ENCODE measurements at regions not wholly inside any gene's neighbourhood (a gene's known extent, or its start where the extent isn't known, plus 50 kb on each side); places are given as distances from the start of the nearest gene placed in this dataset.

GRCh38 chr3:88535563-88535962, 385.8 kb downstream of the C3orf38 start:
- no peak for DNase-seq (ENCODE audit: low read depth in 3 of 3, low spot score in 2 of 3)

DNA sequence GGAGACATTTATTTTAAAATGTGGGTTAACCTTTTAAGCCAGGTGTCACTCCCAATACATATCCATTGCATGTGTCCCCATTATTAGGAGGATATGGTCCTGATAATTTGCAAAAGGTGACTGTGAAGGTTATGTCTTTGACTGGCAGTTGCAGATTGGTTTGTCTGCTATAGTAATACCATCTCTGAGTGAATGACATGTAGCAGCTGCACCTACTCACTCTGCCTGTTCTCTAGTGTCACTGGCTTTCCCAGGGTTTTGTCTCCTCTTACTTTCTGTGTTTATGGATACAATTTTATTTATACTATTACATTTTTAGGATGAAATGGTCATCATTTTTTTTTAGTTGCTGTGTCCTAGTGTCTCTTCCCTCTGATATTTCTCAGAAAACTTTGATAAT, 393.2 kb downstream of the C3orf38 start:
- DNase-seq (ENCODE audit: low read depth in 3 of 3, low spot score in 2 of 3) = no peak

GRCh38 chr3:88572450-88572849, 422.7 kb downstream of the C3orf38 start:
- no peak for DNase-seq (ENCODE audit: low read depth in 3 of 3, low spot score in 2 of 3)

DNA sequence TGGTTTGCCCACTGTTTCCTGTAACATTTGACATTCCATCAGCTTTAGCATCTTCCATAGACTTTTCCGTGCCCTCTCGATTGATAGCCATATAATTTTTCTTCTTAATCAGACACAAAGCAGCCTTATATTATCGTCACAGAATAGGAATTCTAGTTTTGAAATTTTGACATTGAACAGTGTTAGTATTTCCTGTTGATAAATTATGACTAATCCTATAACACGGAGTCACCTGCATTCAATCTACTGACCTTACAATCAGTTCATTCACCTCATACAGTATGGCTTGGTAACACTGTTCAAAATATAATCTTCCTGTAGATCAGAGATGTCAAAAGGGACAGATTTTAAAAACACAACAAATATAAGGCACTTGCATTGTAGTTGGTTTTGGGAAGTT, 423.7 kb downstream of the C3orf38 start:
- no peak for DNase-seq (ENCODE audit: low read depth in 3 of 3, low spot score in 2 of 3)

DNA sequence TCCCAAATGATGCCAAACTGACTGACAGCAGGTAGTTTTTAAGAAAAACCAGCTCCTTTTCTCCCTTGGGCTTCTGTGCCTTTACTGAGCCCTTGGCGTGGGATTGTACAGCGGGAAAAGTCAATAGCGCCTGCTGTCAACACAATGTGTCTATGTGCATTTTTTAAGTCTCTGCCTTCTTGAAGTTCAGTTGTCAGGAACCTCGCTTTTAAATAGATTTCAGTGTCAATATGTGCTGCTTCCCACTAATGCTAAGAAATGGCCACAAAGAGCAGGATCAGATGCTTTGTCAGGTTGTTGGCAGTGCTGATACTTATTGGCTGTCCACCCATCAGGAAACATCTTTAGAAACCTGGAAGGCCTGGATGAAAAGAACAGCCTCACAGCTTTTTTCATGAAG, 424.4 kb downstream of the C3orf38 start:
- DNase-seq (ENCODE audit: low read depth in 3 of 3, low spot score in 2 of 3) = no peak

- DNase-seq (ENCODE audit: low read depth in 3 of 3, low spot score in 2 of 3) = no peak
Measured at GRCh38 chr3:88584451-88584850, 434.7 kb downstream of the C3orf38 start.

DNA sequence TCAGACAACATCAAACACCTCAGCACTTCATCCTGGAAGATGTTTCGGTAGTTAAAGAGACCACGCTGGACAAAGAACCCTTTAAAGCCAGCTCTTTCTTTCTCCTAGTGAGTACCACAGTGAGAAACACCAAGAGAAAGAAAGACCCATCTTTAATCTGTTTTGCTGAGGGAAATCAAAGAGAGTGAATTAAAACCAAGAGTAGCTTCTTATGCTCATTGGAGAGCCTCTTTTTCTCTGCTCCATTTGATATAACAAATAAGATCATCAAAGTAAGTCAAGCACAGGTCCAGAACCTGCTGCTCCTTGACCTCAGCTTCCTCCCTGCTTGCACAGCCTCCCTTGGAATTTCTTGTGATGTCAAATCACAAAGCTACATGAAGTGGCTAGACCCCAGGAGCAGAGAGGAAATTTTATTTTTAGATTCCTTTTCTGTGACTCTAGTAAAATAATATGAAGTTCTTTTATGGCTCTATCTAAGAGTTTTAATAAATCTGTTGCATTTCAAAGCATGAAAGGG, 436.4 kb downstream of the C3orf38 start:
- DNase-seq (ENCODE audit: low read depth in 3 of 3, low spot score in 2 of 3) = no peak

DNA sequence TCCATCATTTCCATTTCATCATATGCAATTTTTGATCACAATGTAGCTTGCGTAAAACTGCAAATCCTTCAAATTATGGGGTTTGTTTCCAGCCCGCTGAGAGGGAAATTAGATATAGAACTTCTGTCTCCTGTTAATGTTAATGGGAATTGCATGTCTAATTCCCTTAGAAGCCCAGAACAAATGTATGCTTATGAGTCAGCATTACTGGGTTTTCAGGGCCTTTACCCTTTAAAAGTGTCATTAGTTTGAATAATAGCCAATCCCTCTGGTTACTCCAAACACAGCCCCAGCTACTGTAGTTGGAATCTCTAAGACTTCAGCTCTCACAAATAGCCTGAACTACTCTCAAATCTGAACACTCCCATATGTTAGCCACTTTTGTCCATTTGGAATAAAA, 439.4 kb downstream of the C3orf38 start:
- DNase-seq (ENCODE audit: low read depth in 3 of 3, low spot score in 2 of 3) = no peak

DNA sequence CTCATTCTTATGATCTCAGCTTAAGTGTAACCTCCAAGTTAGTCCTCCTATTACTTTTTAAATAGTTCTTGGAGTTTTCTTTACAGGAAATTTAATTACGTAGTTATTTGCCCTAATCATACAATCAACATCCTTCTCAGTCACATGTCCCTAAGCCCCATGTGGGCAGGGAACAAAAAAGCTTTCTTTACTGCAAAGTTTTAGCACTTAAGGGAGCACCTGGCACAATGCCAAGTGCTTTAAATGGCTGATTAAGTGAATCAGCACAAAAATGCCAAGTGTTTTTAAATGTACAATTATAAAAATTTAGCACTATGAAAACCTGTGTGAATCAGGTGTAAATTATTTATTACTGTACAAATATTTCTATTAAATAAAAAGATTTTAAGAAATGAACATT, 445.3 kb downstream of the C3orf38 start:
- no peak for DNase-seq (ENCODE audit: low read depth in 3 of 3, low spot score in 2 of 3)

GRCh38 chr3:88596451-88596850, 446.7 kb downstream of the C3orf38 start:
- no peak for DNase-seq (ENCODE audit: low read depth in 3 of 3, low spot score in 2 of 3)

DNA sequence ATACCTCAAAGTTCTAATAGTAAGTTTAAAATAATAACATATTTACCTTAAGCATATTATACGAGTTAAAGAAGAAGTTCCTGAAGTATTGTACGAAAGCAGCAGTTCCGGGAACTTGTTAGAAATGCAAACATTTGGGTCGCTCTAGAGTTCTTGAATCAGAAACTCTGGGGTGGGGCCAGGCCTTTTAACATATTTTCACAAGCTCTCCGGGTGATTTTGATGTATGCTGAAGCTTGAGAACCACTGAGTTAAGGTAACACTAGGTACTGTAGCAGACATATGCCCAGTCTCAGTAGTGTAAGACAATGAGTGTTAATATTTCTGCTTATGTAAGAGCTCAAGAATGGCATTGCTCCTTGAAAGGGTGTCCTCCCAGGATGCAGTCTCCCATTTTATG, 461.1 kb downstream of the C3orf38 start:
- DNase-seq (ENCODE audit: low read depth in 3 of 3, low spot score in 2 of 3) = no peak

- no peak for DNase-seq (ENCODE audit: low read depth in 3 of 3, low spot score in 2 of 3)
Measured at GRCh38 chr3:88611826-88612326, 462.1 kb downstream of the C3orf38 start.

DNA sequence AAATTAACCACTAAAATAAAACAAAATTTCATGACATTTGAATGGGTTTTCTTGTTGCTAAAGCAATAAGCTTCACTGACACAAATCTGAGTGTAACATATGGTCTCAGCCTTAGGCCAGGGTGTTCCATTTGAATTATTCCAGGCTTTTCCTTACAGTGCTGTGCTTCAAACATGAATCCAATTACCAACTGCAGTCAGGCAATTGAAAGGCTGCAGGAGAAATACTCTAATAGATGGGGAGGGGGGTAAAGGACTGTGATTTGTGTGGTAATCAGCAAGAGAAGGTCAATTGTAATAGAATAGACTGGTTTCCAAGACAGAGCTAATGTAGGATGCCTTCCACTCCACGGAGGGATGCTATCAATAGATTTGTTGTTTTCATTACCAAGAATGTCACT, 466.7 kb downstream of the C3orf38 start:
- DNase-seq (ENCODE audit: low read depth in 3 of 3, low spot score in 2 of 3) = no peak

GRCh38 chr3:88617283-88617682, 467.5 kb downstream of the C3orf38 start:
- no peak for DNase-seq (ENCODE audit: low read depth in 3 of 3, low spot score in 2 of 3)

DNA sequence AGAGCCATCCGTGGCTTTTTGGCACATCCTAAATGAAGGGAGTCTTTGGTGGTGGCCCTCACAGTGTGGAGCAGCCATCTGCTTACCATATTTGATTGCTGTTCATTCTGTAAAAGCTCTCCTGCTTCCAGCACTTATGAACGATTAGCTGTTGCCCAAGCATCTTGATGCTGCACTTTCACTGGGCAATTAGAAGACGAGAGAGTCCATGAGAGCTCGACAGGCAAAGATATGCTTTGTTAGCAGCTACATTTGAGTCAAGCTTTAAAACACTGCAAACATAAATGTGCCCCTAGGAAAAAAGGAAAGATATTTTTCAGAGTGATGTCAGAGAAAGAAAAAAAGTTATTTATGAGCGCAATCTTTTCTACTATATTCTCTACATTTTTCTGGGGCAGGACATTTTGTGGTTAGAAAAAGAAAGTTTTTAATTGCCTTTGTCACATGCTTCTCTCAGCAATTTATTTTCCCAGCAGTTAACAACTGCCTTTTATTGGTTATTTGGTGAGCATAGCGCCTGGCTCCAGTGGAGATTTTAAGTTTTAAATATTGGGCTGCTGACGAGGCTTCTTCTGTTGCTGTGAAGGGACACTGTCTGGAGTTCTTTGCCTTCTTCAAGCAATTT, 468.4 kb downstream of the C3orf38 start:
- DNase-seq (ENCODE audit: low read depth in 3 of 3, low spot score in 2 of 3) = no peak

GRCh38 chr3:88621586-88621985, 471.8 kb downstream of the C3orf38 start:
- no peak for DNase-seq (ENCODE audit: low read depth in 3 of 3, low spot score in 2 of 3)

GRCh38 chr3:88623709-88624108, 473.9 kb downstream of the C3orf38 start:
- no peak for DNase-seq (ENCODE audit: low read depth in 3 of 3, low spot score in 2 of 3)

DNA sequence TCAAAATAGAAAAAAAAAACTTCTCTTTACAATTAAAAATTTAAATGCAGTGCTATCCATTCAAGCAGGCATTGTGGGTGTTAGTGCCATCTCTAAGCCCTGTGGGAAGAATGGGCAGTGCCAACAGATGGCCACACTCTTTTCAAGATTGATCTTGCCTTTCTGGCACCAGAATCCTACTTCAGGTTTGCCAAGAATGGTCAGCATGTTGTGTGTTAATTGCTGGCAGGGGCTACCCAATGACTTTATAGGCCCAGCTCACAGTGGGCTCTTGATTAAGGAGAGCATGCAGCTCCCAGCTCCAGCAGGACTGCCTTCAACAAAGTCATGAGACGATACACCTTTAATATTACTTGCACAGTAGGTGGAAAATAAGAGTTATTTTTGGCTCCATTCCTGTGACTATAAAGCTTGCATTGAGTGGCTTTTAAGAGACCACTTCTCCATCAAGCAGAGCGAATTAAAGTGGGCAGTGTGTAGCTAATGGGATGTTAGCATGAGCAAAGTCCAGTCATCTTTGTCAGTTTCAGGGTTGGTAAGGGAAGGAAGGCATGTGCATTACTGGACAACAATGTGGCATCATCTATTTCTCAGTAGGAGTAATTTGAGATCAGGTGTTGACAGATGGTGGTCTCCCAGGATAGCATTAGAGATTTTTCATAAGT, 476.8 kb downstream of the C3orf38 start:
- no peak for DNase-seq (ENCODE audit: low read depth in 3 of 3, low spot score in 2 of 3)

GRCh38 chr3:88628901-88629300, 478.5 kb upstream of the EPHA3 start:
- DNase-seq (ENCODE audit: low read depth in 3 of 3, low spot score in 2 of 3) = no peak

GRCh38 chr3:88632226-88632625, 475.2 kb upstream of the EPHA3 start:
- no peak for DNase-seq (ENCODE audit: low read depth in 3 of 3, low spot score in 2 of 3)

GRCh38 chr3:88640581-88640980, 466.8 kb upstream of the EPHA3 start:
- no peak for DNase-seq (ENCODE audit: low read depth in 3 of 3, low spot score in 2 of 3)

GRCh38 chr3:88641033-88641604, 466.3 kb upstream of the EPHA3 start:
- no peak for DNase-seq (ENCODE audit: low read depth in 3 of 3, low spot score in 2 of 3)

Data from right renal cortex interstitium (tissue), 3 donors.